ENCODE measurements at regions not wholly inside any gene's neighbourhood (a gene's known extent, or its start where the extent isn't known, plus 50 kb on each side); places are given as distances from the start of the nearest gene placed in this dataset.

DNA sequence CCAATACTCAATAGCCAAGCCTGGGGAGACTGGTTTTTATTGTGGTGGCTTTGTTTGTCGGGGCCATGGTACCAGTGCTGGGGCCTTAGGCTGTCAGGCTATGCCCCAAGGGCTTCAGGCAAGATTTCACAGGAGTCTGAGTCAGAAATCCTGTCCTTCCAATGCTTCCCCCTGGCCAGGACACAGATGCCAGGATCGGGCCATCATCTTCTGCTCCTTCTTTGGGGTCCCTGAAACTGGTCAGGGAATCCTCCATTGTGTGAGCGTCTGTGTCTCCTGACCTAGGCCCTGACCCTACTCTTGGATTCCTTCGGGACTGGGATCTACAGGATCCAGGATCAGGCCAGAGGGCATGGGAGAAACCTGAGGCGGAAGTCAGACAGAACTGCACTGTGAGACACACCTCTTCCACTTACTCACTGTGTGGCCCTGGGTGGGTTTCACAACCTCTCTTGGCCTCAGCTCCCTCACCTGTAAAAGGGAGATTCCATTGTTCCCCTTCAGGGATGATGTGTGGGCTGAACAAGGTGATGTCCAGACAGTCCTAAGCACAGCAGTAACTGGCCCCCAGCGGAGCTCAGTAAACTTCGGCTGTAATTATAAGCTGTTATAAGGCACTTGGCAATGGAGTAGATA is 292.7 kb downstream of the UACA start:
- no peak for DNase-seq (ENCODE audit: low spot score)

DNA sequence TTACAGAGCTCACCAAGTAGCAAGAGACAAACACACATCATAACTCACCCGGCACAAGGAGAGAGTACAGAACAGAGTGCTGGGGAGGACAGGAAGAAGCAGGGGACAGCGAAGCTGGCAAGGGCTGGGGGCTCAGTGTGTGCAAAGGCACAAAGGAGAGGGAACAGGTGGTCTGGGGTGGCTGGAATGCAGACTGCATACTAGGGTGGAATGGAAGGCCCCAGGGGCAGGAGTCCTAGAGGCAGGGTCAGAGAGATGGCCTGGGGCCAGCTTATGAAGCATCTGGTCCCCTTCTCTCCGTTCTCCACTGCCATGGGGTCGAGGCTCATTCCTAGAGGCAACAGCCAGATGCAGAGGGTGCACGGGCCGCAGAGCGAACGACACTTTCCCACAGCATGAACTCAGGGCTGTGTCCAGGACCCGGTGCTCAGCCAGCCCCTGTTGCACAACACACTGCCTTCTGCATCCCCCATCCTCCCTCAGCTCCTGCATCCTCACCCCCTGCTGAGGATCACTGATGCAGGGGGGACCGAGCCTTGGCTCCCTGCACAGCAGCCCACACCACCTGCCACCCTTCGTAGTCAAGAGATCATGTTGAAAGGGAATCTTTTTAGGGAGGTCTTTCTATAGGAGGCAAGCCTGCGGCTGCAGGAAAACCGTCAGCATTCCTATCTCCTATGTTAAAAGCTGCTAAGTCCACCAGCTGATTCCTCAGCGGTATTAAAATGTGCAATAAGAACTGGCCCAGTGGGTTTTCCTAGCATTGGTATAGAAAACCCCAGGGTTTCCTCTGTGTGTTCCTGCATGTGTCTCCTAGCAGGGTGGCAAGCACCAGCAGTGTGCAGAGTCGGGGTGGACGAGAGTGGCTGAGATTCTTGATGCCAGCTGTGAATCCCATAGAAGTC is 293.5 kb downstream of the UACA start:
- no peak for DNase-seq (ENCODE audit: low spot score)

DNA sequence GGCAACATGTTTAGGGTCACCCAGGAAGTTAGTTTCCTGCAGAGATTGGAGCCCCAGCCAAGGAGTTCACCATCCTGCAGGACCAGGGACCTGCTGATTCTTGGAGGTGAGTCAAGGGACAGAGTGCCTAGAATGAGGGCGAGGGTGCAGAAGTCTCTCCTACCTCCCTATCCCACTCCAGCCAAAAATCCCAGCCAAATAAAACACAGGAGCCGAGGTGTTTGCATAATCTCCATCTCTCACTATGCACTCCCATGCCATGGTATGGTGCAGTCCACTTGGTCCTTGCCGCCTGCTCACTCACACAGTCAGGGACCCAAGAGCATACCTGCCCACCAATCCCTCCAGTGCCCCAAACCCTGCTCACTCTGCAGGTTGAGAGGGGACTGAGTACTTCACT is 294.2 kb downstream of the UACA start:
- no peak for DNase-seq (ENCODE audit: low spot score)

DNA sequence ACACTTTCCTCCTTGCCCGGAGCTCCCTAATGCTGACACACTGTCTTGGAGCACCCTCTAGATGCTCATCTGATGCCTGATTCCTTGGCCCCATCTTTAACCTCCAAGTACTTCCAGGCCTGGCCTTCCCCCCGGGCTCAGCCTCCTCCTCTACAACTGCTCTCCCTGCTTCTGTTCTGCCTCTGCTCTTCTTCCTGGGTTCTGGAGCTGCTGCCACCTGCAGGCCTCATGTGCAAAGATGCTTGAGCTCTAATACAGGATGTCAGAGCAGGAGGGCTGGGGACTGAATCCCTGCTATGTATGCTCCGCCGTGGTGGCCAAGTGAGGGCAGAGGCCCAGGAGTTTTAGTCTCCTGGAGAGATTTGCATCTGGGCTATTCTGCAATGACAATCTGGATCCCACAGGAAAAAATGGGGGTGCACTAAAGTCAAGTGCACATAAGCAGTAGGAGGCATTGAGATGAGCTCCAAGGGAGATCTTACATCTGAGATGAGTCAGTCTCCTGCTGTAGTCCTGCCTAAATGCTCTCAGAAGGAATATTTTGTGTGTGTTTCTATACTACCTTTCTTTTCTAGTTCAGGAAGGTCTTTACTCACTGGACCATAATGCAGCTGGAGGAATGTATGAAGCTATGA is 296.3 kb downstream of the UACA start:
- peak; percentile 62 for DNase-seq (ENCODE audit: low spot score)

DNA sequence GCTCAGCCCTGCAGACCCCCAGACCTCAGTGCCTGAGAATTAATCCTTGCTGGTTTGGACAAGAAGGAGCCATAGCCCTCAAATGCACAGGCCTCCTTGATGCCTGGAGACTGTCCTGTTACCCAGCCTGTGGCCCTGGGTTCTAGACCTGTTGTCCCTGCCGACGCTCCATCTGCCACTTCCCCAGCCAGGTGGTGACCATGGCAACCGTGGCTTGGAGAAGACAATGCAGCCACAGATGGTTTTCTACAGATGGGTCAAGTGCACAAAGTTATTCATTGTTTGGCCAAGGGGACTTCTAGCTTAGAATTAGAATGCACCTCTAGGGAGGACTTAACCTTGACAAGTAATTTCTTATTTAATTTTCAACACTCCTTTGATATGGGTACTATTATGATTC is 297.1 kb downstream of the UACA start:
- no peak for DNase-seq (ENCODE audit: low spot score)

DNA sequence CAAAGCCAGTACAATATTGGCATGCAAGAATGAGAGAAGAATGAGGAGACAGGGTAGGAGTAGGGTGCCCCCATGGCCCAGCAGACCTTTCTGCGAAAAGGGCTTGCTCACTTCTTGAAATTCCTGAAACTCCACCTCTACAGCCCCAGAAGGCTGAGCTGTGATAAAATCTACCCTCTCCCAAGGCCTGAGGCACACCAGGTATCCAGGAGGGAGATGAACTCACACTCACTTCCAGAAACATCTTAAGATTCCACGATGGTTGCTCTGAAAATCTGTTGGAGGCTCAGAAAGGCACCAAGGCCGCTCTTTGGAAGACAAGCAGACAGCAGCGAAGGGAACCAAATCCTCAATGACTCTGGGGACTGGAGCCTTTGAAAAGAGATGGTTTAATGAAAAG is 297.5 kb downstream of the UACA start:
- DNase-seq (ENCODE audit: low spot score), result no peak

DNA sequence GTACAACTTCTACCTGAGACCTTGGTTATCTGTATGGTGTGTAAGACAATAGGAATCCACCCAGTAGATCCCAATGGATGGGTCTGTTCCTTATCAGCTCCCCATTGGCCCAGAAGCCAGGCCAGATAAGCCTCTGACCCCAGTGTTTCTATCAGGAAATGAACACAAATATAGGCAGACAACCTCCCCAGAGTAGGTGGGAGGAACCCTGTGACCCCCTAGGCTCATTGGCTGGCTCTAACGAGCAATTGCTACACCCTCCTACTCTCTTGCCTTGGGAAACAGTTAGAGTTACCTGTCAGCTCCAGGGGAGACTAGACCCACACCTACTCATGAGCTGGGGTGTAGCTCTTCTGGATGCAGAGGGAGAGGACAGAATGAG is 299.9 kb downstream of the UACA start:
- DNase-seq (ENCODE audit: low spot score), result no peak

DNA sequence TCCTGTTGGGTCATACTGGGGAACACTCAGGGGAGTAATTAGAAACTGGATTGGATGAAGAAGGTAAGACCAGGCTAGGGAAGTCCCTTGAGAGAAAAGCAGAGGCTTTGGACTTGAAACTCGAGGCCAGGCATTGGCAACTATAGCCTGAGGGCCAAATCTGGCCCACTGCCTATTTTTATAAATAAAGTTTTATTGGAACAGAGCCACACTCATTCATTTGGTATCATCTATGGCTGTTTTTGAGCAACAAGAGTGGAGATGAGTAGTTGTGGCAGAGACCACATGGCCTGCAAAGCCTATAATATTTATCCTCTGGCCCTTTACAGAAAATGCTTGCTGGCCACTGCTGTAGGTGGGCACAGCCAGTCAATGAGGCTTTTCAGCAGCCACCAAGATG is 301.4 kb downstream of the UACA start:
- DNase-seq (ENCODE audit: low spot score), result no peak

DNA sequence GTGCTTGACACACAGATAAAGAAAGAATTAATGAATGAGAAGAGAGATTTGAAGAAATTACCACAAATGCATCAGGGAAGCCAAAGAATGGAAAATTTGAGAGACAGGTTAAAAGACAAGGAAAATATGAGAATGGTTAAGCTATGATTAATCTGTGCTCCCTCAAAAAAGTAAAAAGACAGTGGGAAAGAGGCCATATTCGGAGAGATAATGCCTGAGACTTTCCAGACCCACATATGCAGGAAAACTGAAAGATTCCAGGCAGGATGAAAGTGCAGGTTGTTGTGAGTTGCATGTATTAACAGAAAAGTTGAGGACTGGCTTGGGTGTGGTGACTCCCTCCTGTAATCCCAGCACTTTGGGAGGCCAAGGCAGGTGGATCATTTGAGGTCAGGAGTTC is 302.3 kb downstream of the UACA start:
- DNase-seq (ENCODE audit: low spot score), result no peak

DNA sequence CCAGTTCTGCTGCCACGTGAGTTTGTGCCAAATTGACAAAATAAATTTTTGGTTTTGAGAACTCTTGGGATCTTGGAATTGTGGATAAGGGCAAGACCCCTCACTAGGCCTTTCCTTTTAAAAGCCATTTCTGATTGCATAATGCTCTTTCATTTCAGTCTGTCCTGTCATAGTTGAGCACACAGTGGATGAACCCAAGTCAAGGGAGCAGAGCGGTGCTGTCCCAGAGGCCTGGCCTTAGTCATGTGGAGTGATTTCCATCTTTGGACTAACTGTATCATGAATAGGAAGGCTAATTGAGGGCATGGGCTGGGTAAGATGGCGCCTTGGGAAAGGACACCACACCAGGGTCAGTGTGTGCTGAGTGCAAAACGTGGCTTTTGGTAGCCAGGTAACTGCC is 304.0 kb downstream of the UACA start:
- DNase-seq (ENCODE audit: low spot score), result no peak

DNA sequence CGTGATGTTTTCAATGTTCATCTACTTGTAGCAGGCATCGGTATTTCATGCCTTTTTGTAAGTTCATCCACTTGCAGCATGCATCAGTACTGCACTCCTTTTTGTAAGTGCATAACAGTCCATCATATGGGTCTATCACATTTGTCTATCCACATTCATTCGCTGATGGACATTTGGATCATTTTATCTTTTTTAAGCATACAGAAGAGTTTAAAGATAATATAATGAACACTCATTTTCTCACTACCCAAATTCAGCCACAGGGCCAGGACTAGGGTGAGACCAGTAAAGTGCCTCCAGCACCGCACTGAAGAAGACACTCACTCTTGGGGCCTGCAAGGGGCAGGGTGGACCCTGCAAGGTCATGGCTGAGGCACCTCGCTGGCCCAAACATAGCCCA is 309.6 kb downstream of the UACA start:
- no peak for DNase-seq (ENCODE audit: low spot score)

DNA sequence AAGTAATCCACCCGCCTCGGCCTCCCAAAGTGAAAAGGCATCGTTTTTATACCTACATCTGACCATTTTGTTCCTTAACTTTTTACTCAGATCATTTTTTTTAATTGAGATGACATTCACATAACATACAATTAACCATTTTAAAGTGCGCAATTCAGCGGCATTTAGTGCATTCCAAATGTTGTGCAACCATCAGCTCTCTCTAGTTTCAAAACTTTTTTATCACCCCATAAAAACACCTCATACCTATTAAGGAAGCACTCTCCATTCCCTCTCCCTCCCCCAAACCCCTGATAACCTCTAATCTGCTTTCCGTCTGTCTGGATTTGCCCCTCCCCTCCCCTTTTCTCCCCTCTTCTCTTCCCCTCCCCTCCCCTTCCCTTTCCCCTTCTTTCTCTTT is 310.1 kb downstream of the UACA start:
- DNase-seq (ENCODE audit: low spot score), result no peak

DNA sequence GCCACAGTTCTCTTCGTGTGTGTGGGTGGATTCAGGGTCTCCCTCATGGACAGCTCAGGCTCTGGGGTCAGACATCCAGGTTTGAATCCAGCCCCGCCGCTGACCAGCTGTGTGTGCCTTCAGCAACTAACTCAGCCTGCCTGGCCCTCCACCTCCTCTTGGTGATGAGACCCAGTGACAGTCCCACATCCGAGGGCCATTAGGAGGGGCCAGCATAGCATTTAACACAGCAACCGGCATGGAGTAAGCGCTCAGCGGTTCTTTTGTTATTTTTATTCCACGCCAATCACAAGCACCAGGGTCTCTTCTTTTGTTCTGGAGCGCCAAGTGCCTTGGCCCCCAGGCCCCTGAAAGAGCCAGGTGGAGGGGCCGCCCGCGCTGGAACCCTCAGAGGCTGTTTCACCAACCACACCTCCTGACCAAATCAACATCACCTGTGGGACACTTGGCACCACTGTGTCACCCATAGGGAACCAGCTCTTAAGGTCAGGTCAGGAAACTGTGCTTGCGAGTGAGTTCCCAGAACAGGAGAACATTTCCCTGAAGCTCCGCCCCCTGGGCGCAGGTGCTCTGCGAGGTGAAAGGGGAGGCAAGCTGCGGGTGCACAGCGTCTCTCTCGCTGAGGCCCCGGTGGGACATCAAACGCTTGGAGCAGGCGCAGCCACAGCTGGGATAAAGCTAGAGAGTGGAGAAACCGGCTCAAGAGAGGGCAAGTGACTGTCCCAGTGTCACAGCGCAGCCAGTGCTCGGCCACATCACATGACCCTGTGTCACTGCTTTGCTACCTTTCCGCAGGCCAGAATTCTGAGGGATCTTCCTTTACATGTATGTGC is 311.3 kb downstream of the UACA start:
- DNase-seq (ENCODE audit: low spot score), result no peak

DNA sequence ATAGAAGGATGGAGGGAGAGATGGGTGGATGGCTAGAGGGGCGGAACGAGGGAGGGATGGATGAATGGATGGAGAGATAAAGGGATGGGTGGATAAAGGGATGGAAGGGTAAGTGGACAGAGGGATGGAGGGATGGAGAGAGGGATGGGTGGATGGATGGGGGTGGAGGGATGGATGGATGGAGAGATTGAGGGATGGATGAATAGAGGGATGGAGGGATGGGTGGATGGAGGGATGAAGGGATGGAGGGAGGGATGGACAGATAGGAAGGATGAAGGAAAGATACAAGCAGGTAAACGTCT is 313.3 kb downstream of the UACA start:
- DNase-seq (ENCODE audit: low spot score), result no peak

DNA sequence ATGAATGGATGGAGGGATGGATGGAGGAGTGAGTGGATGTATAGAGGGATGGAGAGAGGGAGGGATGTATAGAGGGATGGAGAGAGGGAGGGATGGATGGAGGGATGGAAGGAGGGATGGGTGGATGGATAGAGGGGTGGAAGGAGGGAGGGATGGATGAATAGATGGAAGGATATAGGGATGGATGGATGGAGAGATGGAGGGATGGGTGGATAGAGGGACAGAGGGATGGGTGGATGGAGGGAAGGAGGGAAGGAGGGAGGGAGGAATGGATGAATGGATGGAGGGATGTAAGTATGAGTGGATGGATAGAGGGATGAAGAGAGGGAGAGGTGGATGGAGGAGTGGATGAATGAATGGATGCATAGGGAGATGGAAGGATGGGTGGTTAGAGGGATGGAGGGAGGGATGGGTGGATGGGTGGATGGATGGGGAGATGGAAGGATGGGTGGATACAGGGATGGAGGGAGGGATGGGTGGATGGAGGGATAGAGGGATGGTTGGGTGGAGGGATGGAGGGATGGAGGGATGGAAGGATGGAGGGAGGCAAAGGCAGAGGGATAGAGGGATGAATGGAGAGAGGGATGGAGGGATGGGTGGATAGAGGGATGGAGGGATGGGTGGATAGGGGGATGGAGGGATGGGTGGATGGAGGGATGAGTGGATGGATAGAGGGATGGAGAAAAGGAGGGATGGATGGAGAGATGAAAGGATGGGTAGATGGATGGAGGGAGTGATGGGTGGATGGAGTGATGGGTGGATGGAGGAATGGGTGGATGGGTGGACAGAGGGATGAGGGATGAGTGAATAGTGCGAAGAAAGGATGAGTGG is 313.8 kb downstream of the UACA start:
- no peak for DNase-seq (ENCODE audit: low spot score)

DNA sequence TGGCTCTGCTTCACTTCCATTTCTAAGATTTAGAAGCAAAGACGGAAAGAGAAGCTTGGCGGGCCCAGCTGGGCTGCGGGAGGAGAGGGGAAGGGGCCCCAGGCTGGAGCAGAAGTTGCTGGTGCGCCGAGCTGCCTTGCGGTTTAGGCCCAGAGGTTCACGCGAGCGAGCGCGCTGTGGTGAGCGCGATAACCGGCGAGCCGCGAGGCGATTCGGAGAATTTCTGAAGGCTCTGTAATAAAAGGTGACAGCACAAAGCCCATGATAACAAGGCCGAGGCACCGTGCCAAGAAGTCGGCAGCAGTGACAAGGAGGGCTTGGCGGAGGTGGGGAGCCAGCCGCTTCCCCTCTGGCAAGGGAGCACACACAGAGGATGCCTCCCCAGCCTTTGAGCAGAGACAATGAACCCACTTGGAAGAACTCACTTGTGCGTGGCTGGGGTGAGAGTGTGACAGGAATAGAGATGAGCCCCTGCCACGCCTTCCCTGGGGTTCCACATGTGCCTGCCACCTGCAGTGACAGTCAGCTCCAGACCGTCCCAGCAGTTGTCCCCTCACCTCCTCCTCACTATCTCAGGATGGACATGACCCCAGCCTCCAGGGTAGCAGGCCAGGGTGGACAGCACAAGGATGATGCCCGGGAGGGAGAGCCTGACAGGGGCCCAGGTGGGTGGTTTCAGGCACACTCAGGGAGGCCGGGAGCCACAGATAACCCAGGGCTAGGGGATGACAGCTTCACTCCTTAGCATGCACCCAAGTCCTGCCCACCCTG is 315.2 kb downstream of the UACA start:
- DNase-seq (ENCODE audit: low spot score), result no peak

DNA sequence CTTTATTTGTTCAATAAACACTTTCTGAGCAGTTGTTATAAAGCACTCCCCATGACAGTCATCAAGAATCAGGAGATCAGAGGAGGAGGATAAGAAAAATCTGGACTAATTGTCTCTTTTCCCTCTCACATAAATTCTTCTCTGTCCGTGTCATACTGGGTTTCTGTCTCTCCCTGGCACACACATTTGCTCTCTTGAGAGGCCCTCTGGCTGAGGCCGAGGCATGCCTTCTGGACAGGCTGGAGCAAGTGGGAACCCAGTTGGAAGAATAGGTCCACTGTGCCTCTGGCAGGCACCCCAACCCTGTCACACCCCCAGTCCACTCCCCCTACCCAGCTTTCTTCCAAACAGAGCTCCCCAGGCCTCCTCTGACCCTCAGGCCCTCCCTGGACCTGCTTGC is 315.8 kb downstream of the UACA start:
- no peak for DNase-seq (ENCODE audit: low spot score)

DNA sequence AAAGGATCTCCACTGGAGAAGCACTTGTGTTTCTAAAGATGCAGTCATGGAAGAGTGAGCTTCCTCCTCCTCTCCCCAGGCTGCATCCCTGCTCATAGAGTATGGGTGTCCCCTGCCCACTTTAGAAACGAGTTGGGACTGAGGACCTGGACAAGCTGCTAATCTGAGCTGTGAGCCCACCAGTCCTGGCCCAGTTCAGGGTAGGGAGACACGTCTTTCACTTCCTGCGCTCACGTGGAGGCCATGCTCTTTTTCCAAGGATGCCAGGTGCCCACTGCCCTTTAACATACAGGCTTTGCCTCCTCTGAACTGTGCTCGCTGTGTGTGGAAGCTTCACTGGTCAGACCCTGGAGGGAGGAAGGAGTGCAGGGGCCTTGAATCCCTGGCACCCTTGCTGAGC is 316.3 kb downstream of the UACA start:
- DNase-seq (ENCODE audit: low spot score), result no peak

DNA sequence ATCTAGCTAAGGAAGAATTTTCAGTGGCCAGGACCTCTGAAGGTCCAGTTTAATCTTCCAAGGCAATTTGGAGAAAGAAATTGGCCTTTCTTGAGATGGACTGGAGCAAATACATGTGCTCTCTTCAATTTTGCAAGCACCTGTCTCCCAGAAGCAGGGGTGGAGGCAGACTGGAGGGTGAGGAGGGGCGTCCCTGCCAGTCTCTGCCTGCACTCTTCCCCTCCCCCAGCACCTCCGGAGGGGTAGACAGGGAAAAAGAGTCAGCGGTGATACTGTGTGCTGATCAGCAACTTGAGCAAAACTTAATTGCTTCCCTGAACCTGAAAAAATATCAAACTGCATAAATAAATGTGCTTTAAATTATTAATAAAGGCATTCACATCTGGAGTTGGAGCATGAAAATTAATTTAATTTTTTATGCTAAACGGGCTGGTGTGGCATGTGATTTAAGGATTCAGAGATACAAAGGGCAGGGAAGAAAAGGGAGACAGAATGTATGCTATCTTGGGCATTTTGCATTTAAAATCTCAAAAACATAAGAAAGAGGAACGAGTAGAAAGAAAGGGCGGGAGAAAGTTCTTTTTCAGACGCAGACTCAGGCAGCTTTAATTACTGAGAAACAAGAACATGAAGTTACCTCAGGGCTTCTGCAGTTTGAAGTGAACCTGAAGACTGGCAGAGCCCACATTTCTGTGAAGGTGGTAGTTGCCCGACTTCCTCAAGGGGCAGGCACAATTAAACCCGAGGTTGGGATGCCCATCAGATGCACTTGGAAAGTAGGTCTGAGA is 319.7 kb downstream of the UACA start:
- no peak for DNase-seq (ENCODE audit: low spot score)

Data from hepatic stellate cell (primary cell).